ENCODE measurements at regions not wholly inside any gene's neighbourhood (a gene's known extent, or its start where the extent isn't known, plus 50 kb on each side); places are given as distances from the start of the nearest gene placed in this dataset.

- no peaks in the 10 kb centered on the region for H3K36me3 ChIP-seq (ENCODE audit: control insufficient read depth in 2 of 2, insufficient read depth in 1 of 2, low read length in 2 of 2)
- H3K27ac ChIP-seq (ENCODE audit: extremely low read depth, low read depth, low read length) = no peak overlapping the region
- no peak overlapping the region for H3K4me3 ChIP-seq (ENCODE audit: low read depth, low read length)
- TF ChIP-seq ZBTB17 (tag by site-specific recombination; IDR thresholded peaks at IDR 0.05) (no peak), ZBTB1 (tag by site-specific recombination; IDR thresholded peaks at IDR 0.05) (no peak), ZNF24 (tag by site-specific recombination; IDR thresholded peaks at IDR 0.05) (no peak), ZBTB49 (tag by site-specific recombination; IDR thresholded peaks at IDR 0.05; ENCODE audit: low read depth) (no peak), ZNF157 (tag by site-specific recombination; IDR thresholded peaks at IDR 0.05) (no peak), ZNF544 (tag by site-specific recombination; IDR thresholded peaks at IDR 0.05) (no peak), ZNF169 (tag by site-specific recombination; IDR thresholded peaks at IDR 0.05) (no peak), CTCF (tag by site-specific recombination; IDR thresholded peaks at IDR 0.05) (no peak), BCL11B (tag by site-specific recombination; IDR thresholded peaks at IDR 0.05; ENCODE audit: low read depth) (no peak), ZNF121 (tag by site-specific recombination; IDR thresholded peaks at IDR 0.05) (no peak), ZNF600 (tag by site-specific recombination; IDR thresholded peaks at IDR 0.05) (no peak), ZBTB20 (tag by site-specific recombination; IDR thresholded peaks at IDR 0.05) (no peak), EGR2 (tag by site-specific recombination; IDR thresholded peaks at IDR 0.05; ENCODE audit: low read depth) (no peak), ZNF768 (tag by site-specific recombination; IDR thresholded peaks at IDR 0.05) (no peak), ZNF488 (tag by site-specific recombination; IDR thresholded peaks at IDR 0.05) (no peak), ZNF473 (tag by site-specific recombination; IDR thresholded peaks at IDR 0.05) (no peak)
- ChIA-PET POLR2A (no interaction called here), CTCF (interaction anchor here (0.6 kb wide), 1 partner anchor 28 kb away, joined by 3 read pairs; no protein-coding TSS in a partner anchor)
- H3K4me1 ChIP-seq (ENCODE audit: control insufficient read depth, insufficient read depth, low read length) = no peaks in the 10 kb centered on the region
- no peaks in the 10 kb centered on the region for H3K9me3 ChIP-seq (ENCODE audit: control insufficient read depth, insufficient read depth, low read depth, low read length)
Measured at GRCh38 chr2:15792331-15792730, 148.0 kb upstream of the MYCN start.

- CTCF ChIA-PET = interaction anchor here (0.7 kb wide), 1 partner anchor 89 kb away, joined by 3 read pairs; no protein-coding TSS in a partner anchor
- no peaks in the 10 kb centered on the region for H3K9me3 ChIP-seq (ENCODE audit: control insufficient read depth, insufficient read depth, low read depth, low read length)
- POLR2A ChIA-PET = no interaction called here
- H3K4me1 ChIP-seq (ENCODE audit: control insufficient read depth, insufficient read depth, low read length) = no peaks in the 10 kb centered on the region
- no peak overlapping the region for H3K27ac ChIP-seq (ENCODE audit: extremely low read depth, low read depth, low read length)
- TF ChIP-seq KLF10 (tag by site-specific recombination; IDR thresholded peaks at IDR 0.05) (no peak), SETDB1 (IDR thresholded peaks at IDR 0.05; ENCODE audit: insufficient read length, low read length) (no peak), ZBTB44 (tag by site-specific recombination; IDR thresholded peaks at IDR 0.05) (no peak), ZNF596 (tag by site-specific recombination; IDR thresholded peaks at IDR 0.05) (no peak), ZNF529 (tag by site-specific recombination; IDR thresholded peaks at IDR 0.05; ENCODE audit: insufficient replicate concordance) (no peak), ZNF133 (tag by site-specific recombination; IDR thresholded peaks at IDR 0.05) (no peak), ZNF37A (tag by site-specific recombination; IDR thresholded peaks at IDR 0.05) (no peak), ZNF221 (tag by site-specific recombination; IDR thresholded peaks at IDR 0.05; ENCODE audit: borderline replicate concordance) (no peak), KLF16 (tag by site-specific recombination; IDR thresholded peaks at IDR 0.05) (no peak), ZNF157 (tag by site-specific recombination; IDR thresholded peaks at IDR 0.05) (no peak), ZNF202 (tag by site-specific recombination; IDR thresholded peaks at IDR 0.05; ENCODE audit: borderline replicate concordance) (no peak)
- H3K4me3 ChIP-seq (ENCODE audit: low read depth, low read length) = no peak overlapping the region
- H3K36me3 ChIP-seq (ENCODE audit: control insufficient read depth in 2 of 2, insufficient read depth in 1 of 2, low read length in 2 of 2) = no peaks in the 10 kb centered on the region
Measured at GRCh38 chr2:15793078-15793913, 147.1 kb upstream of the MYCN start.
